Fibroblast of lung (primary cell): ENCODE measurements at regions not wholly inside any gene's neighbourhood (a gene's known extent, or its start where the extent isn't known, plus 50 kb on each side); places are given as distances from the start of the nearest gene placed in this dataset.

ENCODE experiments used
- CTCF ChIP-seq, 2 donors: IDR thresholded peaks in 1 of 2; conservative IDR thresholded peaks in 1 of 2; 1 replicate in 1 of 2; 2 replicates in 1 of 2; pipeline ENCODE4 v1.5.1; 2011 to 2012; ENCODE audit warnings: low read length in 2 of 2, control low read depth in 1 of 2, inconsistent platforms in 1 of 2, low read depth in 1 of 2, mild to moderate bottlenecking in 1 of 2
- EZH2 ChIP-seq: IDR thresholded peaks from 2 replicates; pipeline ENCODE4 v1.5.1; 2012; ENCODE audit warnings: low read length, control low read depth, mild to moderate bottlenecking; ENCODE audit errors: missing control alignments

- TF ChIP-seq CTCF (conservative IDR thresholded peaks at IDR 0.05 in 1 of 2, IDR thresholded peaks at IDR 0.05 in 1 of 2; ENCODE audit: low read depth in 1 of 2, low read length in 2 of 2) (no peak), EZH2 (no peak)
Observed at GRCh38 chr13:65529541-65529940, 1700.6 kb downstream of the PCDH9 start.
